ENCODE measurements at regions not wholly inside any gene's neighbourhood (a gene's known extent, or its start where the extent isn't known, plus 50 kb on each side); places are given as distances from the start of the nearest gene placed in this dataset.

GRCh38 chr5:152063004-152063403 lies 138.4 kb upstream of the GLRA1 start:
- no peaks in the 10 kb centered on the region for H3K27me3 ChIP-seq
- no peak for TF ChIP-seq CTCF (IDR thresholded peaks at IDR 0.05)
- intact Hi-C loops (cut with DNase I), result no loop called here
- DNase-seq (ENCODE audit: low spot score in 2 of 2), result no peak
- H3K4me1 ChIP-seq, result no peaks in the 10 kb centered on the region
- H3K9me3 ChIP-seq, result no peaks in the 10 kb centered on the region
- H3K4me3 ChIP-seq, result no peak overlapping the region
- no peak overlapping the region for H3K27ac ChIP-seq
- no peaks in the 10 kb centered on the region for H3K36me3 ChIP-seq

GRCh38 chr5:152061095-152061494 lies 136.4 kb upstream of the GLRA1 start:
- no peaks in the 10 kb centered on the region for H3K4me1 ChIP-seq
- no peak overlapping the region for H3K27ac ChIP-seq
- no peaks in the 10 kb centered on the region for H3K27me3 ChIP-seq
- intact Hi-C loops (cut with DNase I), result no loop called here
- H3K36me3 ChIP-seq, result no peaks in the 10 kb centered on the region
- no peak for TF ChIP-seq CTCF (IDR thresholded peaks at IDR 0.05)
- H3K4me3 ChIP-seq, result no peak overlapping the region
- no peaks in the 10 kb centered on the region for H3K9me3 ChIP-seq
- no peak for DNase-seq (ENCODE audit: low spot score in 2 of 2)

GRCh38 chr5:152058267-152058666 lies 133.6 kb upstream of the GLRA1 start:
- DNase-seq (ENCODE audit: low spot score in 2 of 2), result no peak
- intact Hi-C loops (cut with DNase I), result no loop called here
- no peaks in the 10 kb centered on the region for H3K9me3 ChIP-seq
- H3K27ac ChIP-seq, result no peak overlapping the region
- no peaks in the 10 kb centered on the region for H3K36me3 ChIP-seq
- H3K4me3 ChIP-seq, result no peak overlapping the region
- H3K4me1 ChIP-seq, result no peaks in the 10 kb centered on the region
- TF ChIP-seq CTCF (IDR thresholded peaks at IDR 0.05), result no peak
- H3K27me3 ChIP-seq, result no peaks in the 10 kb centered on the region

- TF ChIP-seq CTCF (IDR thresholded peaks at IDR 0.05), result no peak
- intact Hi-C loops (cut with DNase I), result no loop called here
Observed at GRCh38 chr5:152056931-152057330, 132.3 kb upstream of the GLRA1 start.

GRCh38 chr5:152052470-152052869 lies 127.8 kb upstream of the GLRA1 start:
- intact Hi-C loops (cut with DNase I), result no loop called here
- no peak for TF ChIP-seq CTCF (IDR thresholded peaks at IDR 0.05)
- DNase-seq (ENCODE audit: low spot score in 2 of 2), result no peak
- Histone ChIP-seq H3K36me3 (no peaks in the 10 kb centered on the region), H3K9me3 (peaks cover 0 to 6% of the 10 kb centered on the region in 2 donors), H3K27ac (no peak overlapping the region), H3K4me3 (no peak overlapping the region), H3K4me1 (no peaks in the 10 kb centered on the region), H3K27me3 (no peaks in the 10 kb centered on the region)

More at GRCh38 chr5:152056931-152057330, 132.3 kb upstream of the GLRA1 start:
- Histone ChIP-seq H3K27ac (no peak overlapping the region), H3K27me3 (no peaks in the 10 kb centered on the region), H3K4me1 (no peaks in the 10 kb centered on the region), H3K4me3 (no peak overlapping the region), H3K36me3 (no peaks in the 10 kb centered on the region), H3K9me3 (no peaks in the 10 kb centered on the region)
- no peak for DNase-seq (ENCODE audit: low spot score in 2 of 2)
